ENCODE measurements at regions not wholly inside any gene's neighbourhood (a gene's known extent, or its start where the extent isn't known, plus 50 kb on each side); places are given as distances from the start of the nearest gene placed in this dataset.

DNA sequence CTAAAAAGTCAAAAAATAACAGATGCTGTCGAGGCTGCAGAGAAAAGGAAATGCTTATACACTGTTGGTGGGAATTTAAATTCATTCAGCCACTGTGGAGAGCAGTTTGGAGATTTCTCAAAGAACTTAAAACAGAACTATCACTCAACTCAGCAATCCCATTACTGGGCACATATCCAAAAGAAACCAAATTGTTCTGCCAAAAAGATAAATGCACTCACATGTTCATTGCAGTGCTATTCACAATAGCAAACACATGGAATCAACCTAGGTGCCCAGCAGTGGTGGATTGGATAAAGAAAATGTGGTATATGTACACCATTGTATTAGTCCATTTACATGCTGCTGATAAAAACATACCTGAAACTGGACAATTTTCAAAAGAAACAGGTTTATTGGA is 116.0 kb upstream of the VGLL2 start:
- no peaks in the 10 kb centered on the region for H3K9me3 ChIP-seq (ENCODE audit: control insufficient read depth, low read depth, low read length)
- no peak overlapping the region for H4K8ac ChIP-seq (replicated peaks; ENCODE audit: insufficient read length, low read depth, low read length)
- H3K4me3 Mint-ChIP-seq: no peak overlapping the region
- H3K36me3 Mint-ChIP-seq (ENCODE audit: insufficient read depth in 1 of 3, low read depth in 3 of 3): peaks cover 20 to 36% (median 20%) of the 10 kb centered on the region in 3 experiments
- H4K5ac ChIP-seq (ENCODE audit: insufficient read length, low read depth, low read length): no peak overlapping the region
- no peak overlapping the region for H2BK5ac ChIP-seq (ENCODE audit: insufficient read length, low read length)
- H2BK20ac ChIP-seq (ENCODE audit: low read depth, low read length, poor library complexity, severe bottlenecking): no peak overlapping the region
- peaks cover 29 to 41% of the 10 kb centered on the region in 2 experiments for H3K9me3 Mint-ChIP-seq
- no peak overlapping the region for H2BK12ac ChIP-seq (ENCODE audit: insufficient read length, low read depth, low read length)
- H3K4me1 ChIP-seq (ENCODE audit: insufficient read depth, low read length): no peaks in the 10 kb centered on the region
- H3K27me3 Mint-ChIP-seq (ENCODE audit: low read depth): no peaks in the 10 kb centered on the region
- H3K56ac ChIP-seq (ENCODE audit: insufficient read length, low read depth, low read length): no peak overlapping the region
- no peak overlapping the region for H3K9ac ChIP-seq (ENCODE audit: extremely low read depth, insufficient read length, low read length)
- H3K14ac ChIP-seq (ENCODE audit: insufficient read depth, low read length): no peak overlapping the region
- no peak overlapping the region for H3K4me2 ChIP-seq (ENCODE audit: insufficient read depth, insufficient read length, low read length)
- no peak overlapping the region for H4K91ac ChIP-seq (ENCODE audit: insufficient read length, low read depth, low read length)
- no CpG with 5 or more reads among the region's 1 CpG for WGBS (ENCODE audit: extremely low coverage, insufficient read length, low lambda C conversion rate)
- DNase-seq: no peak
- H3K79me1 ChIP-seq (ENCODE audit: insufficient read depth, low read depth, low read length, poor library complexity, severe bottlenecking): no peaks in the 10 kb centered on the region
- H2AFZ ChIP-seq (ENCODE audit: low read length): no peak overlapping the region
- H2BK120ac ChIP-seq (ENCODE audit: low read depth, low read length, poor library complexity, severe bottlenecking): no peak overlapping the region
- H4K20me1 ChIP-seq (ENCODE audit: control insufficient read depth, insufficient read depth, insufficient read length): no peaks in the 10 kb centered on the region
- no peaks in the 10 kb centered on the region for H3K4me1 Mint-ChIP-seq
- H3K79me2 ChIP-seq (ENCODE audit: insufficient read depth, low read length): no peaks in the 10 kb centered on the region
- H3T11ph ChIP-seq (ENCODE audit: low read length): no peak overlapping the region
- no peak overlapping the region for H2BK15ac ChIP-seq (ENCODE audit: low read depth, low read length)
- H3K18ac ChIP-seq (ENCODE audit: insufficient read length, low read depth, low read length): no peak overlapping the region
- no peak overlapping the region for H3K23ac ChIP-seq (ENCODE audit: insufficient read length, low read depth, low read length)
- H3K27ac Mint-ChIP-seq: no peak overlapping the region
- no peaks in the 10 kb centered on the region for H3K27me3 ChIP-seq (ENCODE audit: insufficient read depth, low read length)
- no peak overlapping the region for H3K4ac ChIP-seq (ENCODE audit: low read depth, low read length)
- no peaks in the 10 kb centered on the region for H3K23me2 ChIP-seq (ENCODE audit: insufficient read length, low read depth, low read length, poor library complexity, severe bottlenecking)
- H2AK5ac ChIP-seq (ENCODE audit: insufficient read length, low read length): no peak overlapping the region
- TF ChIP-seq, protein P1, sequence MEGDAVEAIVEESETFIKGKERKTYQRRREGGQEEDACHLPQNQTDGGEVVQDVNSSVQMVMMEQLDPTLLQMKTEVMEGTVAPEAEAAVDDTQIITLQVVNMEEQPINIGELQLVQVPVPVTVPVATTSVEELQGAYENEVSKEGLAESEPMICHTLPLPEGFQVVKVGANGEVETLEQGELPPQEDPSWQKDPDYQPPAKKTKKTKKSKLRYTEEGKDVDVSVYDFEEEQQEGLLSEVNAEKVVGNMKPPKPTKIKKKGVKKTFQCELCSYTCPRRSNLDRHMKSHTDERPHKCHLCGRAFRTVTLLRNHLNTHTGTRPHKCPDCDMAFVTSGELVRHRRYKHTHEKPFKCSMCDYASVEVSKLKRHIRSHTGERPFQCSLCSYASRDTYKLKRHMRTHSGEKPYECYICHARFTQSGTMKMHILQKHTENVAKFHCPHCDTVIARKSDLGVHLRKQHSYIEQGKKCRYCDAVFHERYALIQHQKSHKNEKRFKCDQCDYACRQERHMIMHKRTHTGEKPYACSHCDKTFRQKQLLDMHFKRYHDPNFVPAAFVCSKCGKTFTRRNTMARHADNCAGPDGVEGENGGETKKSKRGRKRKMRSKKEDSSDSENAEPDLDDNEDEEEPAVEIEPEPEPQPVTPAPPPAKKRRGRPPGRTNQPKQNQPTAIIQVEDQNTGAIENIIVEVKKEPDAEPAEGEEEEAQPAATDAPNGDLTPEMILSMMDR (conservative IDR thresholded peaks at IDR 0.05): no peak
- H3K27ac ChIP-seq (ENCODE audit: insufficient read length, low read depth, low read length): no peak overlapping the region
